ENCODE measurements at regions not wholly inside any gene's neighbourhood (a gene's known extent, or its start where the extent isn't known, plus 50 kb on each side); places are given as distances from the start of the nearest gene placed in this dataset.
A peak's percentile ranks its signal among the peaks of the same experiment; 100 is the strongest.
"Not testable (repeated sequence)": the region's sequence is repeated elsewhere in the genome, so short reads cannot be mapped to it uniquely, and the experiment has no call there.

- DNase-seq: no peak
Observed at GRCh38 chrX:51151734-51152133, 180.9 kb upstream of the NUDT10 start.

DNA sequence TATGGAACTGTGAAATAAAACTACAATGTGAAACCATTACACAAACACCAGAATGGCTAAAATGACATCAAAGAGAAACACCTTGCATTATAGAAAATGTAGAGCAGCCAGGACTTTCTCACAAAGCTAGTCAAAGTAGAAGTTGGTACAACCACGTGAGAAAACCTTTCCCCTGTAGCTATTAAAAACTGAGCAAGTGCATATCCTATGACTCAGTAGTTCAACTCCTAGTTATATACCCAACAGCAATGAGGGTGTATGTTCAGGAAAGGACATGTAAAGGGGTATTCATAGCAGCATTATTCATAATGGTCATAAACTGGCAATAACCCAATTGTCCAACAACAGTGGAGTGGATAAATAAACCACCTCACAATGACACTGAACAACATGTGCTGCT lies 177.5 kb upstream of the NUDT10 start:
- no peak for DNase-seq

DNA sequence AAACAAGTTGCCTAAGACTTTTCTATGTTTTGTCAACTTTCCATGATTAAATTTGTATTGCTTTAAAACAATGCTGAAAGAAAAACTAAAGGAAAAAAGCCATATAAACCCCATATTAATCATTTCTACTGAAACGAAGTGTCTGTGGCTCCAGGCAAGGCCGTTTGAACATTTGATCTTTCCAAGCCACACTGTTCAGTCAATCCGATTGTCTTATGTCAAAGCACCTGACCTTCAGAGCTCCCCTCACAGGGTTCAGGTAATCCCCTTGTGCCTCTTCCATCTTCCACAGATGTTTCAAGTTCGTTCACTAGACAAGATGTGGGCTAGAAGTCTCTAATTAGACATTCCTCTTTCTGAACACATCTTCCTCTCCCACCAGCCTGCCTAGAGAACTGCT lies 177.1 kb upstream of the NUDT10 start:
- no peak for DNase-seq

DNA sequence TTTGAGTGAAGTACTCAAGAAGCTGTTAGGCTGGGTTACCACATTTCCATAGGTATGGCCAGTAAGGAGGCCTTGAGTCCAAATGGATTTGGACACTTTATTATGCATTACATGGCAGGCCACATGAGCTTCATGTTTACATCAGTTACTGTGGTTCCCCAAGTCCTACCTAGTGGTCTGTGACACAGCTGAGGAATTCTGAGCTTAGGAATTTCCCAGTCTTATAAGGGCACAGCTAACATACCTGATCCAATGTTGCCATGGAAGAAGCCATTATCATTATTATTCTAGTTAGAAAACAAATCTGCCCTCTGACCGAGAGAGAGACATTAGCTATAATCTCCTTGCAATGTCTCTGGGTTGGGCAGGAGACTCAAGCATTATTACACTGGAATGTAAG lies 174.4 kb upstream of the NUDT10 start:
- peak; percentile 12 for DNase-seq

- DNase-seq: not testable (repeated sequence)
Observed at GRCh38 chrX:51159378-51159777, 173.2 kb upstream of the NUDT10 start.

GRCh38 chrX:51163730-51164129 lies 168.9 kb upstream of the NUDT10 start:
- DNase-seq: no peak

DNA sequence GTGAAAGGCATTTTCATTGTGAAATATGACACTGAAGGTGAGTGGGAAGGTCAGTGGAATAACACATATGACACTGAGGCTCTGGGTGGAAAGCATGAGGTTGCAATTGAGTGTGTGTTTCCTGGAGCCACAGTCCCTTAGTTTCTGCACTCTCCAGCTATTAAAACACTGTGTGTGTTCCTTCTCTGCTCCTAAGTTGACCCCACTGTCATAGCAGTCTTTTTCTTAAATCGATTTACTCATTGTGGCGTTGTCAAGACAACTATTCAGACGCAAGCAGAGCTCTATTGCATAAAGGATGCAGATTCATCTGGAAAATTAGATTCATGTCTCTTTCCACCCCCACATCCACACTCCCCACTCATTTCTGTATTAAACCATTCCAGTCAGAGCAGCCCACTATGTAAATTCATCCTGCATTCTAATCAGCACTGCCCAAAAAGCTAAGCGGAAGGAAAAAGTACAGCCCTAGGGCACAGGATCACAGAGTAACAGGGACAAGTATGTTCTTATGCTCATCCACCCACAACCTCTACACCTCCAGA lies 154.2 kb upstream of the NUDT10 start:
- not testable (repeated sequence) for DNase-seq

DNA sequence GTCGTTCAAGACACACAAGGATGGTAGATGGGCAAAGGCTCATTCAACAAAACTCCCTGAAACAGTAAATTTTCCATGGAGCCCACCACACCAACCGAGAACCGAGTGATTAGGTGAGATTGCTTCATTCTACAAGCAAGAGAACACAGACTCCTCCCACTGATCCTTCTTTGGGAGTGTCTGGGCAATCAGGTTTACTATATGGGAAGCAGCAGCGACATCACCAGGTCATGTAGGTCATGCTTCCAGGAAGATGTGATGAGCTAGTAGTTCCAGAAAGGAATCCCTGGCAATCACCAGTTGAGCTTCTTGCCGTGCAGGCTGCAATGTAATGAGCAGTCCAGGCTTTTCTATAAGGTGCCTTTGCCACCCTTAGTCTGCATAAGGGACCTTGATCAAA lies 152.8 kb upstream of the NUDT10 start:
- not testable (repeated sequence) for DNase-seq

DNA sequence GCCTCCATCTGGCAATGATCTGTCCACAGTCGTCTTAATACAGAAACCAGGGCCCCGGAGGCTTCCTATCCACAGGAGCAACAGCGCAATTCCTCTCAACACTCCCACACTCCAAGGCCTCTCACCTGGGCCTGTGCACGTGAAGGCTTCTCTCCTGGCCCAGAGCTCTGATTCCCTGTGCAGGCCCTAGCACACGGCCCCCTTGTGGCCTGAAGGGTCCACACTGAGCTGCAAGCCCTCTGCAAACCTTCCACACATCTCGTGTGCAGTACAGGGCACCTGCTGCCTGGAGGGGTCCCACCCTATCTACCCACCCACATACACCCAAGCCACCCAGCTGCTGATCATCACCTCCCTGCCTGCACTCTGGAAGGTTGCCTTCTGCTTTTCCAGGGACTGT lies 150.1 kb upstream of the NUDT10 start:
- no peak for DNase-seq

DNA sequence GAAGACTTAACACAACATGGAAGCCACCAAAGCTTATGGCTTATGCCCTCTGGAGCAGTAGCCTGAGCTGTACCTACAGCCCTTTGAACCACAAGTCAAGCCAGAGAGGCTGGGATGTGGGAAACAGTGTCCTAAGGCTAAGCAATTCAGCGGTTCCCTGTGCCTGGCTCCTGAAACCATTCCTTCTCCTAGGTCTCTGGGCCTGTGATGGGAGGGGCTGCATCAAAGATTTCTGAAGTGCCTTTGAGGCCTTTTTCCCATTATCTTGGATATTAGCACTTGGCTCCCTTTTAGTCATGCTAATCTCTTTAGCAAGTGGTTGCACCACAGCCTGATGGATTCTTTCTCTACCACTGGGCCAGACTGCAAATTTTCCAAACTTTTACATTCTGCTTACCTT lies 140.5 kb upstream of the NUDT10 start:
- no peak for DNase-seq

GRCh38 chrX:51215266-51215665 lies 117.4 kb upstream of the NUDT10 start:
- no peak for DNase-seq

DNA sequence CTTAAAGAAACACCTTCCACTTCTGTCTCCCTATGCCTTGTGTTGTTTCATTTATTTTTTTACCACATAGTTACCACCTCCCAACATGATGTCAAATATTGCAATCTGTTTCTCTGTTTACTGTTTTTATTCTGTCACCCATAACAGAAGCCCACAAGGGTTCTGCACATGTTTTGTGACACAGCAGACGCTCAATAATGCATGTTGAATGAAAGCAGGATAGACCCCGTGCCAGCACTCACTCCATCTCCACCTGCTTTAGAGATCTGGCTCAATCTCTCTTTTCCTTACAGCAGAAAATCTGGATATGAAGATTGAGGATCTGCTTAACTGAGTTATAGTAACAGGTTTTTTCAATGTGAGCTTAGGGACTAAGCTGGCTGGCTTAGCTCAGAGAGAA lies 116.8 kb upstream of the NUDT10 start:
- no peak for DNase-seq

- no peak for DNase-seq
Observed at GRCh38 chrX:51242212-51242611, 90.4 kb upstream of the NUDT10 start.

DNA sequence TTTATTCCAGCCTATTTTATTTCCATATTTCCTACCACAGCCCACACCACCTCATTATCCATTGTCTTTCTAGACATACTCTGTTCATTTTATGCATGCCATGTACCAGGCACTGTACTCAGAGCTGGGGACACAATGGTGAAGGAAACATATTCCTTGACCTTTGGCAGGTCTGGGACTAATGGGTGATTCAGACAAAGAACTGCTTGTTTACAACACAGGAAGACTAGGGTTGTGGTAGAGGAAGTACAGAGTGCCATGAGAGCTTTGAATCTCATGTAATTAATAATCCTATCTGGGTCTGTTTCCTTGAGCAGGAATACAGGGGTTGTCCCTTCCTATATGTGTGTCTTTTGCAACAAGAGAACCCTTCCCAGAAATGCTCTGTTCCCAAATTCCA lies 75.1 kb upstream of the NUDT10 start:
- no peak for DNase-seq

DNA sequence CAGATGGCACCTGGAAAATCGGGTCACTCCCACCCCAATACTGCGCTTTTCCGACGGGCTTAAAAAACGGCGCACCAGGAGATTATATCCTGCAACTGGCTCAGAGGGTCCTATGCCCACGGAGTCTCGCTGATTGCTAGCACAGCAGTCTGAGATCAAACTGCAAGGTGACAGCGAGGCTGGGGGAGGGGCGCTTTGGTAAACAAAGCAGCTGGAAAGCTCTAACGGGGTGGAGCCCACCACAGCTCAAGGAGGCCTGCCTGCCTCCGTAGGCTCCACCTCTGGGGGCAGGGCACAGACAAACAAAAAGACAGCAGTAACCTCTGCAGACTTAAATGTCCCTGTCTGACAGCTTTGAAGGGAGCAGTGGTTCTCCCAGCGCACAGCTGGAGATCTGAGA lies 70.4 kb upstream of the NUDT10 start:
- not testable (repeated sequence) for DNase-seq

DNA sequence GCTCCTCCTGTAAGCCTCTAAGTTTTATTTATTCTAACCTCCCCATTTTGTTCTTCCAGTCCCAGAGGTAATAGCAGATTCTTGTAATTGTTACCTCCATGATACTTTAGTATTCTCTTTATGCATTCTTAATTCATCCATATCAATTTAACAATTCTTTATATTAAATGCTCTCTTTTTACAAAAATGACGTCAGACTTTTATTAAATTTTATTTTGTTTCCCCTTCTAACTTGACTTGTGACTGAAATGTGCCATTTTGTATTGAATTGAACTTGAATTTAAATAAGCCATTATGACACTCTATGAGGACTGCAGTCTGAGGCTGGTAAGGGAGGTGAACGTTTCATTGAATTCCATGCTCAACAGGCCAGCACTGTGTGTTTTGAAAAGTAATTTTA lies 60.0 kb upstream of the NUDT10 start:
- no peak for DNase-seq

- DNase-seq: no peak
Observed at GRCh38 chrX:51281758-51282318, 50.8 kb upstream of the NUDT10 start.

All from renal pelvis (tissue), 1 donor.